H1 (cell line): ENCODE measurements at regions not wholly inside any gene's neighbourhood (a gene's known extent, or its start where the extent isn't known, plus 50 kb on each side); places are given as distances from the start of the nearest gene placed in this dataset.

Experiments used
- CTCF ChIA-PET: fragments of 300-600 bp; sonication (Branson Sonifier 250); formaldehyde crosslinking; loops from one replicate; lab custom pipeline; 2021; ENCODE audit not compliant: partially characterized antibody; lab: Charles Lee
- POLR2A ChIA-PET: fragments of 300-600 bp; sonication (Branson Sonifier 250); formaldehyde crosslinking; loops from one replicate; lab custom pipeline; 2021; ENCODE audit warnings: inconsistent platforms; ENCODE audit not compliant: partially characterized antibody; lab: Charles Lee
- DNase-seq, 2 experiments: peaks; one replicate each; pipeline versions ENCODE4 v3.0.0 to v3.0.0-alpha.2; 2010 to 2022; ENCODE audit warnings: low spot score in 2 of 2, low read depth in 1 of 2, mixed read lengths in 1 of 2
- FAIRE-seq: peaks from 2 replicates; lab custom pipeline; 2011; peaks lifted over from hg19 to GRCh38; lab: Jason Lieb, UNC
- H2AFZ ChIP-seq: 2 replicates; pipeline ENCODE4 v1.8.1; 2012; ENCODE audit warnings: low read length, inconsistent platforms
- H2AK5ac ChIP-seq: 2 replicates; pipeline ENCODE4 v1.6.1; 2013; ENCODE audit warnings: low read depth, low read length
- H2BK120ac ChIP-seq: replicated peaks from 2 replicates; pipeline ENCODE3; 2013; ENCODE audit warnings: low read depth, low read length, inconsistent platforms
- H2BK12ac ChIP-seq: 2 replicates; pipeline ENCODE4 v1.6.1; 2013; ENCODE audit warnings: low read depth, low read length
- H2BK15ac ChIP-seq: 2 replicates; pipeline ENCODE4 v1.6.1; 2013; ENCODE audit warnings: low read length
- H2BK20ac ChIP-seq: 2 replicates; pipeline ENCODE4 v1.6.1; 2013; ENCODE audit warnings: low read length
- H2BK5ac ChIP-seq: 2 replicates; pipeline ENCODE4 v1.6.1; 2013; ENCODE audit warnings: low read depth, low read length
- H3K14ac ChIP-seq: 2 replicates; pipeline ENCODE4 v1.6.1; 2013; ENCODE audit warnings: inconsistent platforms; ENCODE audit not compliant: insufficient read length
- H3K18ac ChIP-seq: 2 replicates; pipeline ENCODE4 v1.6.1; 2013; ENCODE audit warnings: low read length; ENCODE audit errors: extremely low read depth
- H3K23ac ChIP-seq: 2 replicates; pipeline ENCODE4 v1.6.1; 2013; ENCODE audit warnings: inconsistent platforms; ENCODE audit not compliant: insufficient read length
- H3K23me2 ChIP-seq: 2 replicates; pipeline ENCODE4 v1.6.1; 2013; ENCODE audit warnings: low read depth, low read length
- H3K27ac ChIP-seq: 2 replicates; pipeline ENCODE4 v1.6.1; 2011; ENCODE audit warnings: low read depth, low read length, inconsistent platforms
- H3K27me3 ChIP-seq, 4 experiments: replicated peaks in 1 of 4; 1 replicate in 1 of 4; 2 replicates in 3 of 4; pipeline versions ENCODE4 v1.6.1 to v1.8.1; 2011 to 2013; ENCODE audit warnings: low read length in 3 of 4, mild to moderate bottlenecking in 3 of 4, inconsistent platforms in 2 of 4, mixed read lengths in 2 of 4, moderate library complexity in 1 of 4; ENCODE audit not compliant: control insufficient read depth in 3 of 4, insufficient read depth in 3 of 4; ENCODE audit errors: extremely low read depth in 1 of 4
- H3K36me3 ChIP-seq, 4 experiments: 2 replicates each; pipeline versions ENCODE4 v1.6.1 to v1.8.1; 2011 to 2013; ENCODE audit warnings: mild to moderate bottlenecking in 4 of 4, low read length in 3 of 4, moderate library complexity in 2 of 4, control low read depth in 1 of 4, inconsistent platforms in 1 of 4; ENCODE audit not compliant: insufficient read depth in 4 of 4, control insufficient read depth in 2 of 4
- H3K4ac ChIP-seq: replicated peaks from 2 replicates; pipeline ENCODE3; 2013; ENCODE audit warnings: low read length, low read depth, mixed read lengths, inconsistent platforms; ENCODE audit not compliant: insufficient read length
- H3K4me1 ChIP-seq, 4 experiments: replicated peaks in 1 of 4; 1 replicate in 1 of 4; 2 replicates in 3 of 4; pipeline versions ENCODE4 v1.6.1 to v1.8.1; 2011 to 2013; ENCODE audit warnings: low read length in 3 of 4, inconsistent platforms in 2 of 4, mixed read lengths in 1 of 4; ENCODE audit not compliant: insufficient read depth in 4 of 4, control insufficient read depth in 3 of 4
- H3K4me2 ChIP-seq, 2 experiments: 2 replicates each; pipeline versions ENCODE4 v1.6.1 to v1.8.1; 2011 to 2013; ENCODE audit warnings: low read depth in 2 of 2, low read length in 2 of 2, control low read depth in 1 of 2, inconsistent platforms in 1 of 2, mild to moderate bottlenecking in 1 of 2; ENCODE audit not compliant: insufficient read depth in 1 of 2
- H3K4me3 ChIP-seq, 4 experiments: fragments of 200-600, 300-600 bp in 1 of 4; sonication (generic), shearing (Covaris generic), sonication (Bioruptor Twin) in 1 of 4; 2 replicates each; pipeline versions ENCODE4 v1.5.1 to v1.8.1; 2011 to 2016; ENCODE audit warnings: low read length in 4 of 4, low read depth in 3 of 4, control low read depth in 2 of 4, inconsistent platforms in 2 of 4, mild to moderate bottlenecking in 2 of 4, mixed read lengths in 1 of 4, moderate library complexity in 1 of 4; ENCODE audit not compliant: insufficient read depth in 2 of 4; ENCODE audit errors: extremely low read depth in 1 of 4
- H3K56ac ChIP-seq: replicated peaks from 2 replicates; pipeline ENCODE3; 2013; ENCODE audit warnings: low read depth, mild to moderate bottlenecking, mixed read lengths, low read length, inconsistent platforms; ENCODE audit not compliant: insufficient read length
- H3K79me1 ChIP-seq: 2 replicates; pipeline ENCODE4 v1.6.1; 2013; ENCODE audit warnings: low read depth, low read length, control low read depth
- H3K79me2 ChIP-seq, 2 experiments: 2 replicates each; pipeline versions ENCODE4 v1.6.1 to v1.8.1; 2012 to 2013; ENCODE audit warnings: low read length in 2 of 2, mild to moderate bottlenecking in 2 of 2, inconsistent platforms in 1 of 2; ENCODE audit not compliant: insufficient read depth in 2 of 2, control insufficient read depth in 1 of 2
- H3K9ac ChIP-seq, 4 experiments: replicated peaks in 1 of 4; 1 replicate in 1 of 4; 2 replicates in 3 of 4; pipeline versions ENCODE4 v1.6.1 to v1.8.1; 2011 to 2013; ENCODE audit warnings: low read depth in 3 of 4, low read length in 3 of 4, control low read depth in 2 of 4, mild to moderate bottlenecking in 2 of 4, moderate library complexity in 2 of 4, inconsistent platforms in 1 of 4; ENCODE audit errors: extremely low read depth in 1 of 4
- H3K9me3 ChIP-seq, 2 experiments: 2 replicates each; pipeline versions ENCODE4 v1.6.1 to v1.8.1; 2012 to 2013; ENCODE audit warnings: mild to moderate bottlenecking in 2 of 2, moderate library complexity in 2 of 2, control low read depth in 1 of 2, inconsistent platforms in 1 of 2, low read depth in 1 of 2, low read length in 1 of 2, mixed read lengths in 1 of 2; ENCODE audit not compliant: insufficient read depth in 2 of 2
- H4K20me1 ChIP-seq, 2 experiments: replicated peaks in 1 of 2; 2 replicates each; pipeline versions ENCODE3 to v1.8.1; 2011 to 2013; ENCODE audit warnings: inconsistent platforms in 2 of 2, low read length in 2 of 2, mild to moderate bottlenecking in 1 of 2; ENCODE audit not compliant: insufficient read depth in 2 of 2, control insufficient read depth in 1 of 2
- H4K5ac ChIP-seq: 2 replicates; pipeline ENCODE4 v1.6.1; 2013; ENCODE audit warnings: low read length, low read depth, mixed read lengths, inconsistent platforms; ENCODE audit not compliant: insufficient read length
- H4K8ac ChIP-seq: 2 replicates; pipeline ENCODE4 v1.8.0; 2013; ENCODE audit warnings: mild to moderate bottlenecking, moderate library complexity, low read length, inconsistent platforms; ENCODE audit not compliant: insufficient read depth; ENCODE audit errors: extremely low read depth
- H4K91ac ChIP-seq: replicated peaks from 2 replicates; pipeline ENCODE3; 2013; ENCODE audit warnings: low read length, mixed read lengths, inconsistent platforms; ENCODE audit not compliant: insufficient read length
- BACH1 ChIP-seq: IDR thresholded peaks from 2 replicates; pipeline ENCODE4 v1.6.1; 2012; ENCODE audit warnings: low read length, improper control_type of control experiment
- BRCA1 ChIP-seq: IDR thresholded peaks from 2 replicates; pipeline ENCODE4 v1.6.1; 2012; ENCODE audit warnings: low read depth, low read length, improper control_type of control experiment
- CEBPB ChIP-seq: IDR thresholded peaks from 2 replicates; pipeline ENCODE4 v1.6.1; 2012; ENCODE audit warnings: low read depth, low read length
- EGR1 ChIP-seq: IDR thresholded peaks from 2 replicates; pipeline ENCODE4 v1.6.1; 2011; ENCODE audit warnings: low read depth, low read length, borderline replicate concordance
- KDM1A ChIP-seq: fragments of 200-600, 300-600 bp; sonication (generic); IDR thresholded peaks from 2 replicates; pipeline ENCODE4 v1.7.1; 2016; ENCODE audit warnings: mild to moderate bottlenecking, low read length, borderline replicate concordance
- KDM5A ChIP-seq: fragments of 200-600 bp; IDR thresholded peaks from 2 replicates; pipeline ENCODE4 v1.7.1; 2012; ENCODE audit warnings: mild to moderate bottlenecking, low read length, inconsistent platforms, mixed read lengths
- RAD21 ChIP-seq, 2 experiments: IDR thresholded peaks in 1 of 2; conservative IDR thresholded peaks in 1 of 2; 2 replicates each; pipeline ENCODE4 v1.6.1; 2011; ENCODE audit warnings: low read depth in 2 of 2, low read length in 2 of 2, improper control_type of control experiment in 1 of 2, inconsistent platforms in 1 of 2, mild to moderate bottlenecking in 1 of 2, moderate library complexity in 1 of 2
- SIX5 ChIP-seq: IDR thresholded peaks from 2 replicates; pipeline ENCODE4 v1.6.1; 2011; ENCODE audit warnings: mild to moderate bottlenecking, low read depth, low read length
- SUZ12 ChIP-seq: fragments of 200-600 bp; sonication (generic); IDR thresholded peaks from 2 replicates; pipeline ENCODE4 v1.6.1; 2012; ENCODE audit warnings: mild to moderate bottlenecking, inconsistent platforms, low read length, moderate library complexity, mixed read lengths
- ZNF274 ChIP-seq: IDR thresholded peaks from 2 replicates; pipeline ENCODE4 v1.7.0; 2012; ENCODE audit warnings: low read length, borderline replicate concordance; ENCODE audit errors: extremely low read depth
- whole genome bisulfite sequencing, 2 experiments: shearing (Covaris generic) in 1 of 2; methylation state at CpG; one replicate each; pipeline versions ENCODE4 v1.1.6 to v1.1.7; 2013 to 2015; ENCODE audit warnings: low lambda C conversion rate in 2 of 2, mixed read lengths in 2 of 2, inconsistent platforms in 1 of 2, low coverage in 1 of 2, missing lambda C conversion rate in 1 of 2; ENCODE audit not compliant: insufficient replicate concordance in 2 of 2, insufficient coverage in 1 of 2, insufficient read length in 1 of 2; ENCODE audit errors: extremely low coverage in 1 of 2, missing lambda C conversion rate in 1 of 2; 5-methylcytosine and 5-hydroxymethylcytosine counted together
- TF ChIP-seq, protein P1 (sequence below): IDR thresholded peaks from 2 replicates; pipeline ENCODE4 v1.6.1; 2012; ENCODE audit warnings: low read length, inconsistent platforms

GRCh38 chr11:116061322-116061721 lies 557.1 kb upstream of the CADM1 start:
- no peak for FAIRE-seq
- Histone ChIP-seq H4K5ac (no peak overlapping the region), H3K9me3 (no peaks in the 10 kb centered on the region), H3K4ac (no peak overlapping the region), H3K18ac (no peak overlapping the region), H3K4me1 (peaks cover 0 to 11% (median 5%) of the 10 kb centered on the region in 4 experiments; a peak in 4 of 7 replicates), H3K79me2 (no peaks in the 10 kb centered on the region), H4K91ac (no peak overlapping the region), H4K20me1 (peaks cover 0 to under 1% of the 10 kb centered on the region in 2 experiments), H3K9ac (no peak overlapping the region), H3K14ac (no peak overlapping the region), H3K56ac (no peak overlapping the region), H2BK120ac (no peak overlapping the region), H3K4me2 (no peak overlapping the region), H3K23ac (no peak overlapping the region), H4K8ac (no peak overlapping the region), H2BK15ac (no peak overlapping the region), H2AK5ac (no peak overlapping the region), H3K27ac (no peak overlapping the region), H2BK12ac (no peak overlapping the region), H3K4me3 (no peak overlapping the region), H2AFZ (no peak overlapping the region), H3K23me2 (no peaks in the 10 kb centered on the region), H2BK5ac (no peak overlapping the region), H3K36me3 (no peaks in the 10 kb centered on the region), H3K79me1 (no peaks in the 10 kb centered on the region), H2BK20ac (no peak overlapping the region), H3K27me3 (peaks cover 0 to 7% (median 3%) of the 10 kb centered on the region in 4 experiments; a peak in 4 of 7 replicates)
- WGBS, 2 experiments: 93% methylated on average over 3 of the region's 4 CpGs; no CpG with 5 or more reads in 1 of the 2 experiments
- POLR2A ChIA-PET: no interaction called here
- no peak for DNase-seq
- CTCF ChIA-PET: interaction anchor here (1.1 to 2.2 kb wide), 4 partner anchors 12 to 438 kb away, joined by 3 to 10 read pairs (median 4); no protein-coding TSS in a partner anchor
- TF ChIP-seq ZNF274: no peak
- no peak for TF ChIP-seq CEBPB
- TF ChIP-seq RAD21 (IDR thresholded peaks at IDR 0.05 in 1 of 2, conservative IDR thresholded peaks at IDR 0.05 in 1 of 2; ENCODE audit: low read depth in 2 of 2, low read length in 2 of 2): no peak
- no peak for TF ChIP-seq KDM5A
- TF ChIP-seq, protein P1, sequence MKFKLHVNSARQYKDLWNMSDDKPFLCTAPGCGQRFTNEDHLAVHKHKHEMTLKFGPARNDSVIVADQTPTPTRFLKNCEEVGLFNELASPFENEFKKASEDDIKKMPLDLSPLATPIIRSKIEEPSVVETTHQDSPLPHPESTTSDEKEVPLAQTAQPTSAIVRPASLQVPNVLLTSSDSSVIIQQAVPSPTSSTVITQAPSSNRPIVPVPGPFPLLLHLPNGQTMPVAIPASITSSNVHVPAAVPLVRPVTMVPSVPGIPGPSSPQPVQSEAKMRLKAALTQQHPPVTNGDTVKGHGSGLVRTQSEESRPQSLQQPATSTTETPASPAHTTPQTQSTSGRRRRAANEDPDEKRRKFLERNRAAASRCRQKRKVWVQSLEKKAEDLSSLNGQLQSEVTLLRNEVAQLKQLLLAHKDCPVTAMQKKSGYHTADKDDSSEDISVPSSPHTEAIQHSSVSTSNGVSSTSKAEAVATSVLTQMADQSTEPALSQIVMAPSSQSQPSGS: no peak
- TF ChIP-seq SIX5: no peak
- TF ChIP-seq BACH1: no peak
- no peak for TF ChIP-seq KDM1A
- TF ChIP-seq BRCA1: no peak
- TF ChIP-seq SUZ12: no peak
- no peak for TF ChIP-seq EGR1
